ENCODE measurements at regions not wholly inside any gene's neighbourhood (a gene's known extent, or its start where the extent isn't known, plus 50 kb on each side); places are given as distances from the start of the nearest gene placed in this dataset.

DNA sequence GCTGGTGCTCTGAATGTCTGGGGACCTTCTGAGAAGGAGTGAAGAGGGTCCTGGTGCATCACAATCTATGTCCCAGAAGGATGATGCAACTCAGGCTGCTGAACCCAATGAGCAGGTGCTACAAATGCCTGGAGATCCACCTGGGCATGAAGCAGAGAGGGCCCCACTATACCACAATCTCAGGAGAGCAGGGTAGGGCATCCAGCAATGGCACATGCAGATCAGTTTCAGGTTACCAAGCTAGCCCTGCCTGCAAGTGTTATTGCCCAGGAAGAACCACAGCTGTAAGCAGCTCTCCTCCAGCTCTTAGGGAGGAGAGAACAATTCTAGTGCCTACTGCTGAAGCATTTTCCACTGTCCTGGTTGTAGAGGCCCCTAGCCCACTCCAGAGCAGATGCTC lies 389.2 kb upstream of the TNC start:
- H3K4me3 ChIP-seq (ENCODE audit: low read depth, low read length): no peak overlapping the region
- DNase-seq (ENCODE audit: low read depth): no peak
- no peak for TF ChIP-seq CTCF (IDR thresholded peaks at IDR 0.05; ENCODE audit: insufficient read depth, low read depth, low read length)

DNA sequence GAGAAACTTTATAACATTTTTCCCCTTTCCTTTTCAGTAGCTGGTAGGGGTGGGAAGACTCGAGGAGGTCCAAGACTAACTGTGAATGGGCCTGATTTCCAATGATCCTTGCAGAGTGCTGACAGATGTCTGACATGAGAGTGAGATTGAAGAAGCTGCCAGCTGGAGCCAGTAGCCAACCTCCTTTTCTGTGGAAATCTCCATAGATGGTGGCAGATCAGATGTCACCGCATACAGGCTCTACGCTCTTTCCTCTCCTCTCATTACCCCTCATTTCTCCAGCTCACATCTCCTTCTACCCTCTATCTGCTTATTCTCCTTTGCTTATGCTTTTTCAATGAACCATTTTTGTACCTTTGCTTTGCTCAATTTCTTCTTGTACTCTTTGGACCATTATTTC lies 395.2 kb upstream of the TNC start:
- no peak for TF ChIP-seq CTCF (IDR thresholded peaks at IDR 0.05; ENCODE audit: insufficient read depth, low read depth, low read length)
- H3K4me3 ChIP-seq (ENCODE audit: low read depth, low read length): no peak overlapping the region
- no peak for DNase-seq (ENCODE audit: low read depth)

DNA sequence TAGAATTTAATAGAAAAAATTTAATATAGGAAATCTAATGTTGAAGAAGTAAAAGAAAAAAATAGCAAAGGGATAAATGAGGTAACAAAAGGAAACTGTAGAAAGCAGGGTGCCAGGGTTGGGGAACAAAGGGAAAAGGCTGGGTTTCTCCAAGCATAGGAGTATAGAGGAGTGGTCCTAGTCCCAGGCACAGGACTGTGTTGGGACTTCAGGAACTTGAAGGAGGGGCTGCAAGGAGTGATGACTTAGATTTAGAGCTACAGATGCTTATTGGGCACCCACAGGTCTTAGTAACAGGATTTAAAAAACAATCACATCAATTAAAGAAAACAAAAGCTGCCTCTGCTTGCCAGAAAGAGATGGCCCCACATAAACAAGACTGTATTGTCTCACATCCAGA lies 396.5 kb upstream of the TNC start:
- no peak overlapping the region for H3K4me3 ChIP-seq (ENCODE audit: low read depth, low read length)
- no peak for DNase-seq (ENCODE audit: low read depth)
- no peak for TF ChIP-seq CTCF (IDR thresholded peaks at IDR 0.05; ENCODE audit: insufficient read depth, low read depth, low read length)

DNA sequence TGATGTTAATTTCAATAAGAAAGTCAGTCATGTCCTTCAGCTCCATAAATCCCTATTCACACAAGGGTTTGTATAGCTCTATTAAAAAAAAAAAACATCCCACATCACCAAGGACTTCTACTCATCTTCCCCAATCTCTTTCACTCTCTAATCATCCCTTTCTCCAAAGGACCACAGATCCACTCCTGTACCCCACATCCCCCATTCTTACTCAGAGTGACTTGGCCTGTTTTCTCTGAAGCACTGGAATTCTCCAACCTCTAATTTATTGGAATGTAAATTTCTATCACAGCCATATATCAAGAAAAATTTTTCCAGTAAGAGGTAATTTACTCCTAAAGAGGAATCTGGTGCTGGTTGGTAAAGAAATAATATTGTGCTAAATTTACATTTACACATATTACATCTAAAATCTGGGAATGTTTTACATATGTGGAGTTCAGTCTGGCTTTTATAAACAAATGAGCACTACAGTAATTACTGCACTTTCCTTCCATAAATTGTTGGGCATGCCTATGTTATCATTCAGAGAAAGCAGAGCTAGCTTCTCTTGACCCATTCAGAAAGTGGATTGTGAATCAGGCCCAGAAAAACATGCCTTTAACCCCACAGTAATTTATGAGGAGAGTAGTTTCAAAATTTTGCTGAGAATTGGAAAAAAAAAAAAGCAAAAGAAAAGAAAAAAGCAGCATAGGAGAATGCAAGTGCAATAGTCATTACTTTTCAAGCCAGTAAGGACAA lies 399.5 kb upstream of the TNC start:
- DNase-seq (ENCODE audit: low read depth): peak; percentile 12
- no peak for TF ChIP-seq CTCF (IDR thresholded peaks at IDR 0.05; ENCODE audit: insufficient read depth, low read depth, low read length)

DNA sequence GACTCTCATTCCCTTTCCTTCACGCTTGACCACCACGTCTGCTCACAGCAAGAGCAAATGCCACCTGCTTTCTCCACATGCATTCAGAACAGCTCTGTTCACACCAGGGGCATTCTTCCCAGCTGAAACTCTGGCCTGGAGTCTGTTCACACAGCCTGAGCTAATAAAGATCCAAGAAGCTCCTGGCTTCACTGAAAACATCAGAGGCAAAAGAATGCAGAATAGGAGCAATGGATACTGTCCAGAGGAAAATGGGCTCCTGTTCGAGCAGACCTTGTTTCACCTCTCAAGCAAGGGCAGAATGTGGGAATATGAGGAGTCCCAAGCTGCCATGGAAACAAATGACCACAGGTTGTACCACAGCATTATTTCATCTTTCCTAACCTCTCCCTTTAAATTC lies 402.7 kb upstream of the TNC start:
- H3K4me3 ChIP-seq (ENCODE audit: low read depth, low read length): no peak overlapping the region
- no peak for DNase-seq (ENCODE audit: low read depth)
- no peak for TF ChIP-seq CTCF (IDR thresholded peaks at IDR 0.05; ENCODE audit: insufficient read depth, low read depth, low read length)

More for the DNA sequence above, 399.5 kb upstream of the TNC start:
- H3K4me3 ChIP-seq (ENCODE audit: low read depth, low read length): no peak overlapping the region

DNA sequence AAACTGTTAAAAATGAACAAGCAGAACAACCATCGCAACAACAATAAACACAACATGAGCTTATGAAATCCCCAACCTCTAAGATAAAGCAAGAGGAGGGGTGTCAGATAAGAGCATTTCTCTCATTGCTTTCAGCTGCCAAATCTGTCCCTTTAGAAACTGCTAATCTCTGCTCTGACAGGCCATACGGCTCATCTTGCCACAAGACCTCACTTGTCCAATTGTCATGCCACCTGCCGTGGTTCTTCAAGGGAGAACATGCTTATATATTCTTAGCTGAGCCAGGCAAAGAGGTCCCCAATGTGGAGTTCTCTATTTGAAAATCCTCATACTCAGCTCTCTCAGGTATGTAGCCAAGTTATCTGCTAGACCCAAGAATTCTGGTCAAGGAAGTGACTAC lies 405.0 kb upstream of the TNC start:
- DNase-seq (ENCODE audit: low read depth): no peak

More for the DNA sequence above, 405.0 kb upstream of the TNC start:
- no peak for TF ChIP-seq CTCF (IDR thresholded peaks at IDR 0.05; ENCODE audit: insufficient read depth, low read depth, low read length)
- H3K4me3 ChIP-seq (ENCODE audit: low read depth, low read length): no peak overlapping the region
